GM18519 (cell line): ENCODE measurements at regions not wholly inside any gene's neighbourhood (a gene's known extent, or its start where the extent isn't known, plus 50 kb on each side); places are given as distances from the start of the nearest gene placed in this dataset.

ENCODE experiments used
- ATAC-seq: cut with Tn5 transposase; IDR thresholded peaks from one replicate; pipeline ENCODE4 v1.9.1; 2021; ENCODE audit warnings: mild to moderate bottlenecking, moderate library complexity; ENCODE audit not compliant: unreplicated experiment, low FRiP score

DNA sequence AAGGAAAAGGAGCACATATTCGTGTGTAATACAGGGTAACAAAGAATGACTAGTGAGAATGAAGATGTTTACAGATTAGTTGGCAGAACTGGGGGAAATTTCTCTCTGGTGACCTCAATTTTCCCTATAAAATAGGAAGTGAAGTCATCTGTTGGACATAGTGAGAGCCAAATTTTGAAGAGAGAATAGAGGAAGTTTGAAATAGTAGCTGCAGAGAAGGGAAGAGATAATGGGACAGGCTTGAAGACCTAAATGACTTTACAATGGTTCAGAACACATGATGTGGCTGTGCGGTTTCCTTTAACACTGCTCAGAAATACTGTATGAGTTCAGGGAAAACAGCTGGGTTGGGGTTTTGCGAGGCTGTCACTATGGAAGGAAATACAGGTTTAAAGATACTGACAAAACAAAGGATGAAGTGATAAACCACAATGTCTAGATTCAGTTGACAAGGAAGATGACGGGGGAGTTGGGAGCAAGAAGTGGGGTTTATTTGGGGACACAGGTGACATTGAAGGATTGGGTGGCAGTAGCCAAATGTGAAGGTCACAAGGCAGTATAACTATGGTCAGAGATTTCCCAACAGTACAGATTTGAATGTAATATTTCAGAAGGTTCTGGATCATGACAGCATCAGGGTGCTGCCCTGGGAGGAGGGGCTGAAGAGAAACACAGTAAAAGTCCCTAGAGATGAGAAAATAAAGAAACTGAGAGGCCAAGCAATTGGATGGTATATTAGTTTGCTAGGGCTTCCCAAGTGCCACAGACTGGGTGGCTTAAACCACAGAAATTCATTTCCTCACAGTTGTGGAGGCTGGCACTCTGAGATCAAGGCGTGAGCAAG lies 82.6 kb upstream of the TANK start:
- peak; percentile 90 for ATAC-seq

DNA sequence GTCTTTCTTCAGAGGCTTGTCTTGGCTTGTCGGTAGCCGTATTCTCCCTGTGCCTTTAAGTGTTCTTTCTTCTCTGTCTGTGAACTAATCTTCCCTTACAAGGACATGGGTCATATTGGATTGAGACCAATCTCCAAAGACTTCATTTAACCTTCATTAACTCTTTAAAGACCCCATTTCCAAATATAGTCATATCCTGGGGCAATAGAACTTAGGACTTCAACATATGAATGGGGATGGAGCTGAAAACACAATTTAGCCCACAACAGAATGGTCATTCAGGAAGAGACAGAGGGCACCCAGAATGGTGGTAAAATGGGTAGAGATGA lies 82.1 kb upstream of the TANK start:
- no peak for ATAC-seq

DNA sequence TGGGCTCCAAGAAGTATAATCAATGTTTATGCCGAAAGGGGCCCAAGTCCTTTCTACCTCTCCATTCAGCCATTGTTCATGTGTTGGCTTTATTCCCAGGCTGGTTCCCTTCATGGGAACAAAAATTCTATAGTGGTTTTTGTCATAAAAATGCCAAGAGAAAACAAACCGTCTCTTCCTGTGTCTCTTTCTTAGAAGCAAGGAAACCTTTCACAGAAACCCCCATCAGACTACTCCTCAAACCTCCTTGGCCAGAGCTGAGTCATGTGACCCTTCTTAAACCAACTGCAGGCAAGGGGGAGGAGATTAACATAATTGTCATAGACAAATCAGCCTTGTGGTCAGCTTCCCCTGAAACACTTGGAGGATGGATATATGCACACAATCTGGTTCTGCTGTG lies 75.1 kb upstream of the TANK start:
- ATAC-seq: no peak

DNA sequence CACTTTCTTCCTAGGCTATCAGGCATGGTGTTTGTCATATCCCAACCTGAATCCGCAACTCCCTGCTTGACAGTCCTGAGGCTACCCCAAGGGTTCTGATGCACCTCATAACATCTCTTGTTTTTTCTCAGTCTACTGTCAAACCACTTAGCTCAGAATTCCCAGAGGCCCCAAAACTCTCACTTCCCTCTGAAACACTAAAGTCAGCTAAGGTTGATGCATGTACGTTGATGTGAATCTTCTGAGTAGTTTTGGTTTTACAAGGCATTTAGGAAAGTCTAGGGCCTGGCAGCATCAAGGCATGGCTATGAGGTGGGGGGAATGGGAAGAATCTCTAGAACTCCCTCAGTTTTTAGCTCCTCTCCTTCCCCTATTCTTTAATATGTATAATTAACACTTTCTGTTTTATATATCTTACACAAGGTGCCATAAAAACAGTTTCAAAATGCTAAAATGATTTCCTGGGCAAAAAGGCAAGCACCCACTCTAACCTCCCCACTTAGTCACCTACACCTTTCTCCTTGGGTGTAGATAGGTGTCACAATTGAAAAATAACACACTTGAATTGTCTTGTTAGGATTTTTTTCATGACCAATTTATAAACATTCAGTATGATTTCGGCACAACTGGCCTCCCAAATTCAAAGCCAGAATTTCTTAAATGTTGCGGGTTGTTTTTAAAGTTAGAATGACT lies 71.4 kb upstream of the TANK start:
- ATAC-seq: peak; percentile 82

DNA sequence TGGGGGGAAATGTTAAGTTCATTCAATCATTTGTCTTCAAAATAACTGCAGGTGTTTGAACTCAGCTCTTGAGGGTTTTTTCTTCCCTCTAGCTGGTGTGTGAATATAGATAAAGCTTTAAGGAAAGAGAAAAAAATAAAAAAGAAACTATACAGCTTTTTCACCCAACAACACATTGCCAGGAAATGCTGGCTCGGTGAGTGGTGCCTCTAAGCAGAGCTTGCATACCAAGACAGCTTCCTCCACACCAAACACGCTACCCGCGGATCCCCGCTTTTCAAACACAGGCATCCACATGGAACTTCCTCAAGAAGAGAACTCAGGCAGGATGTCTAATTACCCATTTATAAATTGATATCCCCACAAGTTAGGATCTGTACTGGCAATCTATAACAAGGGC lies 69.8 kb upstream of the TANK start:
- peak; percentile 36 for ATAC-seq

DNA sequence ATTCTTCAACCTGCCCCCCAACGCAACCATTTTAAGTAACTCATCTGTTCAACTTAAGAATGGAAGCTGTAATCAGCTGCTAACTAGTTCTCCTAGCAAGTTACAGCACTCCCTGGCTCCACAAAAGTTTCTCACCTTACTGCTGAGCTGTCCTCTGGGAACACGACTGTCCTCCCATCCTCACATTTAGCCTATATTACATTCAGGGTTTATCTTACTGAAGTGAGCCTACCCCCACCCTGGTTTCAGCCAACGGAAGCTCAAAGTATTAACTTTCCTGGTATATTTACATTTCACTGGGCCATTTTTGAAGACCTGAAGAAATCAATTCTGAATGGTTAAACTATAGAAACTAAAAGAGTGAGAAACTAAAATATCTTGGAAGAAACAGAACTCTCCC lies 64.9 kb upstream of the TANK start:
- no peak for ATAC-seq

DNA sequence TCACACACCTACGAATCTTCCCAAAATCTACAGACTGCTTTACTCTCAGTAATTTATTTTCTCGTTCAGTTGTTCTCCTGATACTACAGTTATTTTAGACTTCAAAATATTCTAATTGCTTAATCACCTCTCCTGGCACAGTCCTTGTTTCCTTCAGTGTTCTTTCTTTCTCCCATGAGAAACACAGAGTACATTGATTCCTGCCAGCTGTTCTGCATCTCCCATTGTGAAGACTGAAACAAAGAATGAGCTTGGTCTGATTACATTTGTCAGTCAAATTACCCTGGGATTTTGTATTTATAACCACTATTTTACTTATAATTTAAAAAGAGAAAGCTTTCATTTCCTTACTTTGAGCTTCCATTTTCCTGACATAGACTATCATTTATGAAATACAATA lies 63.9 kb upstream of the TANK start:
- ATAC-seq: no peak

DNA sequence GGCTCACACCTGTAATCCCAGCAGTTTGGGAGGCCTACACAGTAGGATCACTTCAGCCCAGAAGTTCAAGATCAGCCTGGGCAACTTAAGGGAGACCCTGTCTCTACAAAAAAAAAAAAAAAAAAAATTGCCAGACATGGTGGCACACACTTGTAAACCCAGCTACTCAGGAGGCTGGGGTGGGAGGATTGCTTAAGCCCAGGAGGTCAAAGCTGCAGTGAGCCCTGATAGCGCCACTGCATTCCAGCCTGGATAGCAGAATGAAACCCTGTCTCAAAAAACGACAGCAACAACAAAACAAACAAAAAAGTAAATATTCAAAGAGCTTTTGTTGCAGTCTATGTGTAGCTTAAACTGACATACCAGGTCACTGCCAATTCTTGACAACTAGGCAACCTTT lies 63.1 kb upstream of the TANK start:
- no peak for ATAC-seq

DNA sequence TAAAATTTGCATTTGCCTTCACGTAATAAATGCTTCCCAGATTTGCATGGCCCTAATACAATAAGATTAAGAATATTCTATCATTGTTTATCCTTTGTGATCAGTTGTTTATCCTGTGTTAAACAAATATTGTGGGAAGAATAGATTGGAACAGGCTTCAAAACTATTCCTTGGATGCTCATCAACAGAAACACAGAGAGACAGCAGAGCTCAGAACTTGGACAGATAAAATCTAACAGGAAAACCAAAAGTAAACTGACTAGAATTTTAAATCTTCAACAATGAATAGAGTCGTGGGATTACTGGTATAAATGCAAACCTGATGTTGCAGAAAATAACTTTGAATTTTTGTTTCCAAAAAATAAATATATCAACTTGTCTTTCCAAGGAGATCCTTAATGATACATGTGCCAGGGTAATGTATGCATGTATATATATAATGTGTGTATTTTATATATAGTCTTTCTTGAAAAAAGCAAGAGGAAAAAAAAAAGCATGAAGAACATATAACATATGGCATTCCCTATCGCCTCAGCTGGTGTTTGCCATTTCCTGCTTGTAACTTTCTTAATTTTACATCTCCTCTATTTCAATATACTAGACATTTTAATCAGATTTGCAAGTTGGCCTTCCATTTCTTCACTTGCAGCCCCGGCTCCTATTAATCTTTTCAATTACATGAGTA lies 59.9 kb upstream of the TANK start:
- ATAC-seq: no peak

DNA sequence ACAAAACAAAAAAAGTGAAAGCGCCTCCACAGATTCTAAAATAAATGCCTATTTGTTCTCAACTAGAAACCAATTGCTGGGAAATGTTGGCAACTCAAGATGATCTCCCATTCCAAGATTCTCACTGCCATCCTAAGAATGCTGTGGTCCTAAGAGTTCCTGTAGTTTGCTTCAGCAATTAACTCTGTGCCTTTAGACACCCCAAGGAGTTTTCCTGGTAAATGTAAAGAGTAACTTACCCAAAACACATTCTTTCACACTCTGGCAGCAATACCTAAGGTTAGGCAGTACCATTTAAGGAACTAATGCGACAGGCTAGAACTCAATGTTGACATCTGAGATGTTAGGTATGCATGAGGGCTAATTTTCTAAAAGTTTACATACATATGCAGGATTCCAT lies 58.8 kb upstream of the TANK start:
- ATAC-seq: no peak

DNA sequence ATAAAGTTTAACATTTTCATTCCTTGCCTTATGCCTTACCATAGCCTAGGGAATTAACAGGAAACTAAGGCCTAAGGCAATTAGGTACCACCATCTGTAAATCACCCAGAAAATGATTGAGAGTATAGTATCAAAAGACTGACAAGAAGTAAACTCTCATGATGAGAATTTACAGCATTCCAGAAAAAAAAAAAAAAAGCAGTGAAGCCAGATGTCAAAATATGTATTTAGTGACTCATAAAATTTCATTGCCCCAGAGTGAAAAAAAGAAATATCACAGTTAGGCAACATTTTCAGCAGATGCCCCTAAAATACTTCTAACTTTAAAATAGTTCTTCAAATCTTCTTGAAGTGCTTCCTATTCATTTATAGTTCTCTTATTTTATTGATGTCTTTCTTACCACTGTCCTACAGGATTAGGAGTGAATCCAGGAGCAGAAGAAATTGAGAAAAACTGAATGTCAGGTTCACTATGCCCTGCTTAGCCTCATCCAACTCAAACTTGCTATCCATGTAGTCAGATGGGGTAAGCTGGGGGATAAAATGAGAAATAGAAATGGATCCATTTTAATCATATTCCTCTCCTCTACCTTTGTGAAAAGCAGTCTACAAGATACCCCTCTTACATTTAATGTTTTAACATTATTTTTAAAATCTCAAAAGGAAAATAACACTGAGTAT lies 57.3 kb upstream of the TANK start:
- ATAC-seq: no peak

DNA sequence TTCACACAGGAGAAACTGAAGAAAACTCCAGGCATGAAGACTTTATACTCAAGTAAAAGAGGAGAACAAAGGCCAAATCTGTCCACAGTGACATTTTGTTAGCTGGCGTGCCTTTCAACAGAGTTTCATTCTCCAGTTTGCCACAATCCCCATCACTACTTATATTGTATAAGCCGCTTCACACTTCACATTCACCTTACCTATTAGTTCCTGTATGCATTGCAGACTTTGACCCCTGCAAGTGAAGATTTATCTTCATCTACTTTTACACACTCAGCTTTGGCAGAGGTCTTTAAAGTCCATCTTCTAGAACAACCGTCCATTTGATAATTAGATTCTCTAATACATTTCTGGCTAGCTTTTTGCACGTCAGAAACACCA lies 56.8 kb upstream of the TANK start:
- no peak for ATAC-seq

DNA sequence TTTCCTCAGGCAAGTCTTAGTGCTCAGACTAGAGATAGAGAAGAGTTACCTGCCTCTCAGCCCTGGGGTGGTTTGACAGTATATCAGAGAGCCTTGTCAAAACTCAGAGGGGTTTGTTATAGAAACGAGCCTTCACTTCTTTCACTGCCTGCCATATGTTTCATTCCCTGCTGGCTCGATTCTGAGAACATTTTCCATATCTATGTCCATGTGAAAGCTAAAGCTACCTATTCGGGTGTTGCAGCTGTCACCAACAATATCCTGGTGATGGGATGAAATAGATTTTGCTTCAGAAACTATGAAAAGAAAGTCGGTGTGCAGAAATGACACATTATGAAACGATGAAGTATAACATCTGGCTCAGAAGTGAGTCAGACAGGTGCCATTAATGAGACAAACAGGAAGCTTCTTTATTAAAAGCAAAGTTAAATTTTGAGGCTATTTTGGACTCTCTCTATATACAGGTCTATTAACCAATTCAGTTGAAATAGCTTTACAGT lies 56.1 kb upstream of the TANK start:
- peak; percentile 86 for ATAC-seq

DNA sequence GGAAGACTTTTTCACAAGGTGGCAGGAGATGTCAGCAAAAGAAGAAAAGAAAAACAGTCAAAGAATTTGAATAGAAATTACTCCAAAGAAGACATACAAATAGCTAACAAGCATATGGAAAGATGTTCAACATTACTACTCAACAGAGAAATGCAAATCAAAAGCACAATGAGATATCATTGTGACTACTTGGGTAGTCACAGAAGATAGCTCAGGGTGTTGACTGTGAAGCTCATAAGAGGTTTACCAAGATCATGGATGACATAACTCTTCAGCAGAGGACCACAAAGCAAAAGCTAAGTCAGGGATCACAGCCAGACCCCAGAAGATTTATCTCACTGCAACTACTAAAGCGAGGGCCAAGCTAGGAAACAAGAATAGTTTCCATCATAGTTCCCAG lies 53.0 kb upstream of the TANK start:
- ATAC-seq: no peak
